ENCODE measurements at regions not wholly inside any gene's neighbourhood (a gene's known extent, or its start where the extent isn't known, plus 50 kb on each side); places are given as distances from the start of the nearest gene placed in this dataset.
"Not testable (repeated sequence)": the region's sequence is repeated elsewhere in the genome, so short reads cannot be mapped to it uniquely, and the experiment has no call there.

- DNase-seq (ENCODE audit: low spot score): no peak
Measured at GRCh38 chr2:200102971-200103370, 147.6 kb downstream of the MAIP1 start.

GRCh38 chr2:200104015-200104414 lies 148.6 kb downstream of the MAIP1 start:
- no peak for DNase-seq (ENCODE audit: low spot score)

- no peak for DNase-seq (ENCODE audit: low spot score)
Measured at GRCh38 chr2:200107514-200108217, 152.3 kb downstream of the MAIP1 start.

- no peak for DNase-seq (ENCODE audit: low spot score)
Measured at GRCh38 chr2:200109421-200109820, 154.0 kb downstream of the MAIP1 start.

GRCh38 chr2:200110381-200110780 lies 155.0 kb downstream of the MAIP1 start:
- no peak for DNase-seq (ENCODE audit: low spot score)

GRCh38 chr2:200113016-200113799 lies 157.8 kb downstream of the MAIP1 start:
- DNase-seq (ENCODE audit: low spot score): not testable (repeated sequence)

- no peak for DNase-seq (ENCODE audit: low spot score)
Measured at GRCh38 chr2:200119236-200119635, 163.9 kb downstream of the MAIP1 start.

GRCh38 chr2:200121931-200122330 lies 166.5 kb downstream of the MAIP1 start:
- DNase-seq (ENCODE audit: low spot score): no peak

- no peak for DNase-seq (ENCODE audit: low spot score)
Measured at GRCh38 chr2:200122683-200123082, 167.3 kb downstream of the MAIP1 start.

- DNase-seq (ENCODE audit: low spot score): not testable (repeated sequence)
Measured at GRCh38 chr2:200124665-200125368, 169.4 kb downstream of the MAIP1 start.

- no peak for DNase-seq (ENCODE audit: low spot score)
Measured at GRCh38 chr2:200125444-200126284, 170.3 kb downstream of the MAIP1 start.

GRCh38 chr2:200126285-200126670 lies 170.9 kb downstream of the MAIP1 start:
- not testable (repeated sequence) for DNase-seq (ENCODE audit: low spot score)

- not testable (repeated sequence) for DNase-seq (ENCODE audit: low spot score)
Measured at GRCh38 chr2:200126680-200127079, 171.3 kb downstream of the MAIP1 start.

GRCh38 chr2:200127848-200128247 lies 172.5 kb downstream of the MAIP1 start:
- no peak for DNase-seq (ENCODE audit: low spot score)

- DNase-seq (ENCODE audit: low spot score): no peak
Measured at GRCh38 chr2:200128296-200128695, 172.9 kb downstream of the MAIP1 start.

GRCh38 chr2:200129721-200130462 lies 174.5 kb downstream of the MAIP1 start:
- no peak for DNase-seq (ENCODE audit: low spot score)

GRCh38 chr2:200130762-200131166 lies 175.4 kb downstream of the MAIP1 start:
- no peak for DNase-seq (ENCODE audit: low spot score)

GRCh38 chr2:200131307-200131706 lies 175.2 kb upstream of the SPATS2L start:
- DNase-seq (ENCODE audit: low spot score): no peak

GRCh38 chr2:200135082-200135481 lies 171.4 kb upstream of the SPATS2L start:
- no peak for DNase-seq (ENCODE audit: low spot score)

GRCh38 chr2:200136655-200137054 lies 169.8 kb upstream of the SPATS2L start:
- DNase-seq (ENCODE audit: low spot score): no peak

- DNase-seq (ENCODE audit: low spot score): no peak
Measured at GRCh38 chr2:200137271-200137670, 169.2 kb upstream of the SPATS2L start.
